ENCODE measurements at regions not wholly inside any gene's neighbourhood (a gene's known extent, or its start where the extent isn't known, plus 50 kb on each side); places are given as distances from the start of the nearest gene placed in this dataset.

DNA sequence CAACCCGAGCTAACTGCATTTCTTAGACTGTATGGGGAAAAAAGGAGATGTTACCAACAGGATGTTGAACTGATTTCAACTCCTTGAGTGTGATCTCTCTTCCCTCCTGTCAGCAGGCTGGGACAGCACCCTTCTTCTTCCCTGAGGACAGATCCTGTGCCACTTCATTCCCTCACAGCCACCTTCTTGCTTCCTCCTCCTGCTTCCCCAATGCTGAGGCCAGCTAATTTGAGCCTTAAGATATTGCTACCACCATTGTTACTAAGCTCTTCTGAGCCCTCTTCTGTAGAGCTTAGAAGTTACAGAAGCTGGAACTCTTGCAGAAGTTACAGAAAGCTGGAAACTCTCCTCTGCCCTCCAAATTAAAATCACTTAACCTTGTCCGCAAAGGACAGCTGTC lies 88.8 kb downstream of the SPTSSA start:
- Histone ChIP-seq H3K27ac (ENCODE audit: low read length) (no peak overlapping the region), H3K9me3 (ENCODE audit: low read length) (no peaks in the 10 kb centered on the region), H3F3A (ENCODE audit: insufficient read depth, low read length, poor library complexity, severe bottlenecking) (no peaks in the 10 kb centered on the region), H3K79me2 (replicated peaks; ENCODE audit: insufficient read depth, low read length) (no peaks in the 10 kb centered on the region), H3K36me3 (ENCODE audit: insufficient read depth, low read length) (no peaks in the 10 kb centered on the region), H3K27me3 (ENCODE audit: insufficient read depth, low read depth, low read length) (no peaks in the 10 kb centered on the region), H3K4me3 (ENCODE audit: low read length) (no peak overlapping the region), H2AFZ (ENCODE audit: low read depth, low read length) (no peak overlapping the region), H3K9ac (ENCODE audit: low read length) (no peak overlapping the region), H3K9me2 (ENCODE audit: insufficient read depth, low read length) (no peaks in the 10 kb centered on the region), H4K20me1 (ENCODE audit: insufficient read depth) (no peaks in the 10 kb centered on the region), H3K4me2 (ENCODE audit: low read length) (no peak overlapping the region)
- TF ChIP-seq REST (IDR thresholded peaks at IDR 0.05; ENCODE audit: borderline replicate concordance) (no peak), EZH2 (IDR thresholded peaks at IDR 0.05; ENCODE audit: borderline replicate concordance, insufficient read depth, low read length, poor library complexity, severe bottlenecking) (no peak), TAF1 (IDR thresholded peaks at IDR 0.05; ENCODE audit: low read depth) (no peak), POLR2AphosphoS5 (IDR thresholded peaks at IDR 0.05) (no peak)

- H3K4me3 ChIP-seq (ENCODE audit: low read length), result no peak overlapping the region
- H3K79me2 ChIP-seq (replicated peaks; ENCODE audit: insufficient read depth, low read length), result no peaks in the 10 kb centered on the region
- no peak overlapping the region for H3K4me2 ChIP-seq (ENCODE audit: low read length)
- no peak overlapping the region for H2AFZ ChIP-seq (ENCODE audit: low read depth, low read length)
- H3K9me2 ChIP-seq (ENCODE audit: insufficient read depth, low read length), result no peaks in the 10 kb centered on the region
- no peak overlapping the region for H3K9ac ChIP-seq (ENCODE audit: low read length)
- no peaks in the 10 kb centered on the region for H4K20me1 ChIP-seq (ENCODE audit: insufficient read depth)
- H3K27me3 ChIP-seq (ENCODE audit: insufficient read depth, low read depth, low read length), result no peaks in the 10 kb centered on the region
- no peak overlapping the region for H3K27ac ChIP-seq (ENCODE audit: low read length)
- no peaks in the 10 kb centered on the region for H3K36me3 ChIP-seq (ENCODE audit: insufficient read depth, low read length)
- no peaks in the 10 kb centered on the region for H3K9me3 ChIP-seq (ENCODE audit: low read length)
- TF ChIP-seq CTCF (IDR thresholded peaks at IDR 0.05; ENCODE audit: poor library complexity, severe bottlenecking) (no peak), MXI1 (conservative IDR thresholded peaks at IDR 0.05; ENCODE audit: poor library complexity, severe bottlenecking) (no peak), EP300 (conservative IDR thresholded peaks at IDR 0.05; ENCODE audit: poor library complexity, severe bottlenecking) (no peak), POLR2AphosphoS5 (IDR thresholded peaks at IDR 0.05) (no peak), TAF1 (IDR thresholded peaks at IDR 0.05; ENCODE audit: low read depth) (no peak), SMC3 (conservative IDR thresholded peaks at IDR 0.05; ENCODE audit: poor library complexity) (no peak), REST (IDR thresholded peaks at IDR 0.05; ENCODE audit: borderline replicate concordance) (no peak), EZH2 (IDR thresholded peaks at IDR 0.05; ENCODE audit: borderline replicate concordance, insufficient read depth, low read length, poor library complexity, severe bottlenecking) (no peak), RAD21 (conservative IDR thresholded peaks at IDR 0.05) (no peak)
- H3F3A ChIP-seq (ENCODE audit: insufficient read depth, low read length, poor library complexity, severe bottlenecking), result no peaks in the 10 kb centered on the region
Measured at GRCh38 chr14:34372786-34373185, 89.3 kb downstream of the SPTSSA start.
